Transverse colon (tissue), 3 donors: ENCODE measurements at regions not wholly inside any gene's neighbourhood (a gene's known extent, or its start where the extent isn't known, plus 50 kb on each side); places are given as distances from the start of the nearest gene placed in this dataset.

Source experiments
- POLR2A ChIP-seq: fragments of 450-650 bp; IDR thresholded peaks from one replicate; pipeline ENCODE4 v1.6.1; 2016; ENCODE audit warnings: antibody characterized with exemption, mild to moderate bottlenecking, moderate library complexity
- TF ChIP-seq, protein P1 (sequence below), 5 experiments: fragments of 200-600 bp in 3 of 5; fragments of 450-650 bp in 2 of 5; sonication (generic) in 3 of 5; IDR thresholded peaks; 1 replicate in 2 of 5; 2 replicates in 3 of 5; pipeline ENCODE4 v1.5.1; 2016 to 2017; ENCODE audit warnings: antibody characterized with exemption in 5 of 5, inconsistent platforms in 3 of 5, mild to moderate bottlenecking in 2 of 5, moderate library complexity in 1 of 5

- TF ChIP-seq, protein P1, sequence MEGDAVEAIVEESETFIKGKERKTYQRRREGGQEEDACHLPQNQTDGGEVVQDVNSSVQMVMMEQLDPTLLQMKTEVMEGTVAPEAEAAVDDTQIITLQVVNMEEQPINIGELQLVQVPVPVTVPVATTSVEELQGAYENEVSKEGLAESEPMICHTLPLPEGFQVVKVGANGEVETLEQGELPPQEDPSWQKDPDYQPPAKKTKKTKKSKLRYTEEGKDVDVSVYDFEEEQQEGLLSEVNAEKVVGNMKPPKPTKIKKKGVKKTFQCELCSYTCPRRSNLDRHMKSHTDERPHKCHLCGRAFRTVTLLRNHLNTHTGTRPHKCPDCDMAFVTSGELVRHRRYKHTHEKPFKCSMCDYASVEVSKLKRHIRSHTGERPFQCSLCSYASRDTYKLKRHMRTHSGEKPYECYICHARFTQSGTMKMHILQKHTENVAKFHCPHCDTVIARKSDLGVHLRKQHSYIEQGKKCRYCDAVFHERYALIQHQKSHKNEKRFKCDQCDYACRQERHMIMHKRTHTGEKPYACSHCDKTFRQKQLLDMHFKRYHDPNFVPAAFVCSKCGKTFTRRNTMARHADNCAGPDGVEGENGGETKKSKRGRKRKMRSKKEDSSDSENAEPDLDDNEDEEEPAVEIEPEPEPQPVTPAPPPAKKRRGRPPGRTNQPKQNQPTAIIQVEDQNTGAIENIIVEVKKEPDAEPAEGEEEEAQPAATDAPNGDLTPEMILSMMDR (IDR thresholded peaks at IDR 0.05) = no peak
- TF ChIP-seq POLR2A = no peak
Observed at GRCh38 chr10:117666965-117667364, 124.4 kb downstream of the EMX2 start.
